HG03558 (cell line): ENCODE measurements at regions not wholly inside any gene's neighbourhood (a gene's known extent, or its start where the extent isn't known, plus 50 kb on each side); places are given as distances from the start of the nearest gene placed in this dataset.
"Not testable (repeated sequence)": the region's sequence is repeated elsewhere in the genome, so short reads cannot be mapped to it uniquely, and the experiment has no call there.

Experiments used
- ATAC-seq: cut with Tn5 transposase; IDR thresholded peaks from one replicate; pipeline ENCODE4 v1.9.1; 2021; ENCODE audit warnings: moderate number of reproducible peaks; ENCODE audit not compliant: unreplicated experiment; ENCODE audit errors: extremely low read depth

DNA sequence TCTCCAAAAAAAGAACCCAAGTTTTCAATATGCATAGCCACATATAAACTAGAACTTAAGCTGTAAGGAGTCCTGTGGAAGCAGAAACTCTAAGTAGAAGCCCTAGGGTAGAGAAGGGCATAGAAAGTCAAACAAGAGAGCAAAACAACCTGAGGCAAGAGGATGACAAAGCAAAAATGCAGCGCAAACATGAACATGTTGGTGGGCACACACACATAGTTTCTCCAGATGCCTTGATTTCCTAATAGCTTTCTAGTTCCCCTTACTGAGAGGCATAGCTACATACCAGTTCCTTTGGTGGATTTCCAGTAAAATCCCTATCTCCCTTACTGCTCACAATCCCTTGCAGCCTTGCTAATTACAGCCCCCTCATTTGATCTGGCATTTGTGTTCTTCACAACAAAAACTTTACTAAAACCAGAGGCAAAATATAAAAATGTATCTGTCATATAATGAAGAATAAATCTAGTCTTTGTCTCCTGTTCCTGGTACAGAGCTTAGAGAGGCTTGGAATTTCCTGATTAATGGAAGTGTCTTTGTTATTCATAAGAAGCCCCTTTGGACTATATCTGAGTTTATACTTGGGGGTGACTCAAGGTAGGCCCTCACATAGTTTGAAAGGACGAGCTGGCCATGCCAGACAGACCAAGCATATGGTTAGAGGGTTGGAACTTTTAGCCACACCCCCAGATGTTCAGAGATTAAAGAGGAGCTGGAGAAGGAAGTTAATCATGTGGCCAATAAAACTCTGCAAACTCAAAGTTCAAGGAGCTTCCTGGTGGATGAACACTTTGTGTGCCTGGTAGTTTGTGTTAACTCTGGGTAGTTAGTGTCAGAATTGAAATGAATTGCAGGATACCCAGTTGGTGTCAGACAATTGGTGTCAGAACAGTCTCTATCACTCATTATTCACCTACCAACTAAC lies 52.7 kb upstream of the ZCCHC13 start:
- no peak for ATAC-seq

DNA sequence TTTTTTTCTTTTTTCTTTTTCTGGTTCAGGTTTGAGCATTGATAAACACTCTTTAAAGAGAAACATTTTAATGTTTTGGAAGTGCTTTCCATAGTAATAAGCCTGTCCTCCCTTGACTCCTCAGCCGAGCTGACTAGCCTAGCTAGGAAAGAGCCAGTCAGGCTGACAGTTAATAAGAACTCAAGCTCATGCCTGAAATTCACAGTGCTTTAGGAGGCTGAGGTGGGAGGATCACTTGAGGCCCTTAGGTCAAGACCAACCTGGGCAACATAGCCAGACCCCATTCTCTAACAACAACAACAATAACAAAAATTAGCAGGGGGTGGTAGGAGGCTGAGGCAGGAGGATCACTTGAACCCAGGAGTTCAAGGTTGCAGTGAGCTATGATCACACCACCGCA lies 53.4 kb upstream of the ZCCHC13 start:
- ATAC-seq: no peak

DNA sequence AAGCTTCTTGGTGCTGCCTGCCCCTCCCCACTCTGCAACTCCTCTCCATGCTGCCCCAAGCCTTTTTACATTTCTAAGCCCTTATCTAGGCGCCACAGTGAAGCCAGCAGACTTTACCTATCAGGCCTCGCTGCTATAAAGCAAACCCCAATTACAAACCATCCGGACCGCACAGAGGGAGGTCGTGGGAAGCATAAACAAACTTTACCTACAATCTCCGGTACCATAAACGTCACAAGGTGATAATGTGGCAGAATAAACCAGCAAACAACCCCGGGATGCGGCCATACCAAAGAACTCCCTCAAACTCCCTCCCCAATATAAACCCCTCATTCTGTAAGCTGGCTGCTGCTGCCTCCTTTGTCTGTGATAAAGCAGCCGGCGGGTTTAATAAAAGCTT lies 54.0 kb upstream of the ZCCHC13 start:
- no peak for ATAC-seq

DNA sequence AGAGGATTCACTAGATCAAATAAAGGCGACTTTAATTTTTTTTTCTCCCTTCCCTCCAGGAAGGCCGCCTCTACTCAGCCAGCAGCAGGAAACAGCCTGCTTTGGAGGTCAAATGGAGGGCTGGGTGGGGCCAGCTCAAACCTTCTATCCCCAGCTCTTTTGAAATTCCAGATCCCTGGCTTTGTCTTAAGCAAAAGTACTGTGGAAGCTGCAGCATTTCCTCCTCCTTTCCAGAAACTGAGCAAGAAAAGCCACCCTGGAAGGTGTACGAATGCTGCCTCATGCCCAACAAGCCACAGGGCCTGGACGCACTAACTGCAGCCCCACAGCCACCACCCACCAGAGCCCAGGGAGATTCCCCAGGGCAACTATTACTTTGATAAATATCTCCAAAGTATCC lies 55.1 kb upstream of the ZCCHC13 start:
- ATAC-seq: no peak

DNA sequence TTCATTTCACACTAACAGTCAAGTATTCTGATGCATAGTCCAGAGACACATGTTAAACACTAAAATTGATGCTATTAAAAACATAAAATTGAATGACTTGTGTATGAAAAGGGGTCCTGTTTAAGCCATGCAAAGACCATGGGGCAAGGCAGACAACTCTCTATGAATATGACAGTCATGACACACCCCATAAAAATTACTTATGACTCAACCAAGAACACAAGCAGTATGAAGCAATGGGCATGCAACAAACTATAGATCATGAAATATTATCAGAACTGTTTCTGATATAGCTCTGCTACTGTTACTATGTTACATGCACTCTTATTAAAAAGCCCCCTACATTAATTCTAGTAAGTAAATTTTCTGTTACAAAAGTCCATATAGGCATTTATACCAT lies 57.5 kb upstream of the ZCCHC13 start:
- ATAC-seq: no peak

DNA sequence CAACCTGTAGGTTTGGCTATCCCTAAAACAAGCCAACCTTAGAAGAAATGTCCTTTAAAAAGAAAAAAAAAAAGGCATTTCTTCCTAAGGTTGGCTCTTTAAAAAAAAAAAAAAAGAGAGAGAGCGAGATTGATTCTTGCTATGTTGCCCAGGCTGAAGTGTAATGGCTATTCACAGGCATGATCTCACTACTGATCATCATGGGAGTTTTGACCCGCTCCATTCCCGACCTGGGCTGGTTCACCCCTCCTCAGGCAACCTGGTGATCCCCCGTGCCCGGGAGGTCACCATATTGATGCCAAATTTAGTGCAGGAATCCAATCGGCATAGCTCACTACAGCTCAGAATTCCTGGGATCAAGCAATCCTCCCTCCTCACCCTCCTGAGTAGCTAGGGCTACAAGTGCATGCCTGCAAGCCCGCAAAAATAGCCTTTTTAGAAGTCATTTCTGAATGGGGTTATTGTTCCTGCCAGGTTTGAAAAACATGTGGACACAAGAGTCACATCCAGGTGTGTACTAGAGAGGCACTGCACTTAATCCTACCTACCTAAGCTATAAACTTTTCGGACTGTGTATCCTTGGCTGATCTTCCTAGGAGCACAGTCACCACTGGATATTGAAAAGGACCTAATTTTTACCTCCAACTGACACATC lies 61.4 kb upstream of the ZCCHC13 start:
- no peak for ATAC-seq

DNA sequence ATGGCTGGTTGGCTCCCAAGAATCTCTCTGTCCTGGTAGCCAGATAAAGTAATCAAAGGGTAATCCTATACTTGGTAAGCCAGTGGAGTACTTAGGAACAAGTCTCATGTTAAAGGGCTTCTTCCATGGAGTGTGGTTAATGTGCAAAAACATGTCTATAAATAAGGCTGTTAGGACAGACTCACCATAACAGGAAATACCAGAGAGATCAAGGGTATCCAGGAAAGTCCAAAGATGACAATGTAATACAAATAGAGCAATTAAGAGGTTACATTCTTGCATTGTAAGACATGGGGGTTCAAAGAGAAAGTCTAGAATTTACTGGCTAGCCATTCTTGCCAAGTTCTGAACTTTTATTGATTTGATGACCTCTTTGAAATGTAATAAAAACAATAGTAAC lies 61.9 kb upstream of the ZCCHC13 start:
- ATAC-seq: no peak

DNA sequence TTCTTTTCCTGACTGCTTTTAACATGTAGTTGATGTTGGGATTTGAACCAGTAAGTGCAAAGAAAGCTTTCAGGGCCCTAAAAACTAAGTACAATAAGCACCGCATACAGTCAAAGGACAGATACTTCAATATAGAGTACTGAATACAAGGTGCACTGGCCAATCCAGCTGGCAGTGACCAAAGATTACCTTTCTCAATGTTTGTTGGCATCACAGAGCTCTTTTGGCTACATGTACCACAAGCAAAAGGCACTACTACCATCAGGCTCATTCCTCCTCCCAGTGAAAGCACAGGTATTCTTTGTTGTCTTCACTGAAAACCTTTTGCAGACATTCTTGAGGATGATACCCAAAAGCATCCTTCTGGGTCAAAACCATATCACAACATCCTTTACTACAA lies 65.2 kb upstream of the ZCCHC13 start:
- no peak for ATAC-seq

DNA sequence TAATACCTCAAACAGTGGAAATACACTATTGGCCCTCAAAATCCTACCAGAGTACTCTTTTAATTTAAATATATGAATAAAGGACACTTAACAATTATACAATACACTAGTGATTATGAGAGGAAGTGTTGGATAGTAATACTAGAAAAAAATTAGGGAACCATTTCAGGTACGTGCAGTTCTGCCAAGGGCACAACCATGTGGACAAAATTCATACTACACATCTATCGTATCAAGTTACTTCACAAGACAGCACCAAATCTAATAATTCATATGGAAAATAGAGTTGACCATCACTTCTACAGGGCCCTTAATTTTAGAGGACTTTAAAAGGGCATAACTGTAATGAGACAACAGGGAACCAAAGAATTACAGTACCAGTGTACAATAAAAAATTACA lies 69.2 kb upstream of the ZCCHC13 start:
- no peak for ATAC-seq

DNA sequence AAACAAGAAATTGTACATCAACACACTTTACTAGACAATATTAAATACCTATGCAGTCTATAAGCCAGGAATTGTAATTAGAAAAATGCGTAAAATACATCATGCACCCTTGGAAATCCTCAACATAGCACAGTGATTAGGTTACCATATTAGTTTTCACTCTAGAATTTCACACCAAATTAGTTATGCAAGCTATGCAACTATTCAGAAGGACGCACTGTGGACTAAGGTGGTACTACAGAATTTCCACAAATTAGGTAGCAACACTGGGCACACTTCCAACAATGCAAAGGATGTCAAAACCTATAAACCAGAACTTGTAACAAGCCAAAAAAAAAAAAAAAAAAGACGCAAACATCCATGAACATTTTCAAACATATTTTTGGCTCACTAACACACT lies 71.1 kb upstream of the ZCCHC13 start:
- ATAC-seq: no peak

DNA sequence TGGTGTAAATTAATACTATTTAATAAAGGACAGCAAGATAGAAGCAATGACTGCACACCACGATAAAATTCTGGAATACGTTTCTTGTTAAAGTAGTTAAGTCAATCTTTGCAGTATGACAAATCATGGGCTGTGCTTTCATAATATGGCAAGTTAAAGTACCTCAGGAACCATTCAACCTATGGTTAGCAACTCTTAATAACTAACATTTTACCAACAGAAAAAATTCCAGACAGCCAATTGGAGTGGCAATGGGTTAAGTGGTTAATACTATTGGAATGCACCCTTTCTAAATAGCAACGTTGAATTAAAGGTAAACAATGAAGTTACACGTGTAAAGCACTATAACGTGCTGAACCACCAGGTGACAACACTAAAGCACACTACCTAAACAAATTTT lies 72.4 kb upstream of the ZCCHC13 start:
- ATAC-seq: no peak

DNA sequence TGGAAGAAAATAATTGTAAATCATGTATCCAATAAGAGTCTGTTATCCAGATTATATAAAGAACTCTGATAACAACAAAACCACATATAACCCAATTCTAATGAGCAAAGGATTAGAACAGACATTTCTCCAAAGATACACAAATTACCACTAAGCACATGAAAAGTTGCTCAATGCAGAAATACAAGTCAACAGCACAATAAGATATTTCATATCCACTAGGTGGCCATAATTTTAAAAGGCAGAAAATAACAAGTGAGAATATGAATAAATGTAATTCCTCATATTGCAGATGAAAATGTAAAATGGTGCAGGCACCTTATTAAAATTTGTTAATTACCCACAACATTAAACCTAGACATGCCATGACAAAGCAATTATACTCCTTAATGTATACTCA lies 73.9 kb upstream of the ZCCHC13 start:
- ATAC-seq: no peak

DNA sequence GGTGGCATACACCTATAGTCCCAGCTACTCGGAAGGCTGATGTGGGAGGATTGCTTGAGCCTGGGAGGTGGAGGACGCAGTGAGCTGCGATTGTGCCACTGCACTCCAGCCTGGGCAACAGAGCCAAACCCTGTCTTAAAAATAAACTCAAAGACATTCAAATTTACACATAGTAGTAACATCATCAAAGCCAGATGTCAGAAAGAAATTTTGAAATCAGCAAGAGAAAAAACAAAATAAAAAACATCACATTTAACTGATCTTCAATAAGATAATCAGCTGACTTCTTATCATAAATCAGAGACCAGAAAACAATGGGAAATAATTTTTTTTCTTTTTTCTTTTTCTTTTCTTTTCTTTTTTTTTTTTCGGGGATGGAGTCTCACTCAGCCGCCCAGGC lies 78.9 kb upstream of the ZCCHC13 start:
- ATAC-seq: no peak

DNA sequence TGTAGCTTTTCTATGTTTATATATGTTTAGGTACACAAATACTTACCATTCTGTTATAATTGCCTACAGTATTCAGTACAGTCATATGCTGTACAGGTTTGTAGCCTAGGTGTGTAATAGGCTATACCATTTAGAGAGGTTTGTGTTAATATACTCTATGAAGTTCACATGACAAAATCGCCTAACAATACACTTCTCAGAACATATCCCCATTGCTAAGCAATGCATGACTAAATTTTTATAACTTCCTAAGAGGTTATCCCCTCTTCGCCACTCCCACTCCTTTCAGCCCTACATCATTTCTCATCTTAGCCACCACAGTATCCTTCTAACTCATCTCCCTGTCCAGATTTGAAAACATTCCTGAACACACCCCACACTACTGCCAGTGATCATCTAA lies 83.7 kb upstream of the ZCCHC13 start:
- no peak for ATAC-seq

DNA sequence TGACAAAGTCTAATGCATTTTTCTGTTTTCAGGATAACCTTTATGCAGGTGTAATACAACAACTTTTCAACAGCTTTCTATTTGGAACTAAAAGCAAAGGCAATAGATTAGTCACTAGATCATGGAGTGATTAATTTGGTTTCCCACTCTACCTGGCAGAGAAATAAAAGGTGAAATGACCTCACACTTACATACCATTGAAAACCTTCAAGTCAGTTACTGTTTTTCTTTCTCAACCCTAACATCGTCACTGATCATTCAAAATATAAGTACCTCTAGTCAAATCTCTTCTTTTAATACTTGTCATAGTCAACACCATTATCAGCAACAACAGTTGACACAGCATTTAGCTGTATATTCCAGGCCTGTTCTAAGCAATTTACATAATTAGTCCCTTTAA lies 85.1 kb upstream of the ZCCHC13 start:
- ATAC-seq: no peak

DNA sequence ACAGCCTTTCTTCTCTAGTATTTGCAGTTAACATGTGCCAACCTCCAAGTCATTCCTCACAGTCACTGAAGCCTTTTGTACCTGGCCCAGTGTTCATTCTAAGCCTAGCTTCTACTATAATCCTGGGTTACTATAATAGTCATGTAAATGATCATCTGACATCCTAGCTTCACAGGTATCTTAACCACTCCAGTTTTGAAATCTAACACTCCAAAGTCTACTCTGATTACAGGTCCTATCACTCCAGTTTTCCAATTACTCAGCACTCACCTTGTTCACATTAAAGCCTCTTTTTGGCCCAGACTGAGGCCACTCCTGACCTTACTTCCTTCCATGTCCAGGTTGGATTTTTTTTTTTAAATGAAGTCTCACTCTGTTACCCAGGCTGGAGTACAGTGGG lies 87.6 kb upstream of the ZCCHC13 start:
- ATAC-seq: no peak

DNA sequence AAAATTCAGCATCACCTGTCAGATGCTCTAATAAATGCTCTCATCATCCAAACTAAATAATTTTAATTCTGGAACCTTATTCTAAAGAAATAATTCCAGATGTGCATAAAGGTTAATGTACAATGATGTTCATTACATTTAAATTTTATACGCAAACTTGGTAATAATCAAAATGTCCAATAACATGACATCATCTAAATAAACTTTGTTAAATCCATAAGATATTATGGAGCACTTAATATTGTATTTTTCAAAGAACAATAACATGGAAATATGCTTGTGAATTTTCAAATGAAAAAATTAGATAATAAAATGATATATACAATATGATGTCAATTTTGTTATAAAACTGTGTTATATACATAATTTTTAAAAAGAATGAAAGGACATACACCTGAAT lies 92.1 kb upstream of the ZCCHC13 start:
- no peak for ATAC-seq

DNA sequence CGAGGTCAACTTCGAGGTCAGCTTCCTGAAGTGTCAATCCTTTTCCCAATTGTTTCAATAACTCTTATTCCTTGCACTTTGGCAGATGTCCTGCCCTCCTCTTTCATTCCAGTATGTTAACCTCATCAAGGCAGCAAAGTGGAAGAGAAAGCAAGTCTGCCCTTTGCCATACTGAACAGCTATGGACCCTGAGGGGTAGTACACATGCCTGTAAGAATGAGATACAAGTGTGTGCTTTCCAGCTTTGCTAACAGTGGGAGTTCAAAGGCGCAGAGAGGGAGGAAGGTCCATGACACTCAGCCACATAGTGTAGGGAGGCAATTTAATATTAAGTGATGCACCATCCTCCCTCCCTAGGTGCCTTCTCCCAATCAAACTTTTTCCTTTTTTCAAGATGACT lies 96.4 kb upstream of the ZCCHC13 start:
- no peak for ATAC-seq

DNA sequence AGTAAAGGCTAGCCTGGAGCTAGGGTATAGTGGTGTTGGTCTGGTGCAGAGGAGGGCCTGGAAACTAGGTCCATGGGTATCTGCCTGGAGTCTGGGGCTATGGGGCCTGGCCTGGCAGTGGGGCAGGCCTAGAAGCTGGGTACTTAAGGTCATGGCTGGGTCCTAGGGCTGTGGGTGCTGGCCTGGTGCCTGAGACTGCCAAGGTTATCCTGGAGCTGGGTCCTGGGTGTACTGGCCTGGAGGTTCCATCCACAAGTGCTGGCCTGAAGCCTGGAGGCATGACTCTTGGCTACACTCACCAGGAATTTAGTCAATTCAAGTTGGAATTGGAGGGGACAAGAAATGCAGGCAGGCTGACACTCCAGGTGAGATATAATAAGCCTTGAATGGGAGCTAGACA lies 108.4 kb upstream of the ZCCHC13 start:
- ATAC-seq: no peak

DNA sequence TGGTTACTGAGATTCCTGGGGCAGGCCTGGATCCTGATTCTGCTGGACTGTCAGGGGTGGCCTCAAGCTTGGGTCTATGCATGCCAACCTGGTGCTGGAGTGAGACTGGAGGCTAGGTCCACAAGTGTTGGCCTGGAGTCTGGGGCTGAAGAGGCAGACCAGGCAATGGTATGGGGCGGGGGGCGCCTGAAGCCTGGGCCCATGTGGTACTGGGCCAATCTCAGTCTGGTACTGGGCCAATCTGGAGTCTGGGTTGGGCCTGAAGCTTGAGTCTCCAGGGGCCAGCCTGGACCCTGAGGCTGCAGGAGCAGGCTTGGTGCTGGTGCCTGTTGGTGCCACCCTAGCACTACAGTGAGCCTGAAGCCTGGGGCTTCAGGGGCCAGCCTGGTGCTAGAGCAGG lies 108.9 kb upstream of the ZCCHC13 start:
- ATAC-seq: no peak

DNA sequence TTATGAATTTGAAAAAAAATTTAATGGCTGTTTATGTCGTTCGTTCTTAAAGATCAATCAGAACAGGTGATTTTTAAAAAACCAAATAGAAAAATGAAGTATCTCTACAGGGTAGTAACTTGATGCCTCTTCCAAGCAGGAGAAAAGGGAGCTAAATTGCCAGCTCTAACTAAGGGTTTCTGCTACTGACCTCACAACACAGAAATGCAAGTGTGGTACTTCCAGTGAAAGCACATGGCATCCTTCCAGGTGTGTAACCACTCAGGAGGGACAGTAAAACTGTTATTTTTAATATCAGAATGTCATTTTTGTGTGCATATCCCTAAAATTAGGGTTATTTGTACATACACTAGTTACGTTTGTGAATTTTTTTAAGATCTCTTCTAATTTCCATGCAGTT lies 116.8 kb upstream of the ZCCHC13 start:
- ATAC-seq: no peak

DNA sequence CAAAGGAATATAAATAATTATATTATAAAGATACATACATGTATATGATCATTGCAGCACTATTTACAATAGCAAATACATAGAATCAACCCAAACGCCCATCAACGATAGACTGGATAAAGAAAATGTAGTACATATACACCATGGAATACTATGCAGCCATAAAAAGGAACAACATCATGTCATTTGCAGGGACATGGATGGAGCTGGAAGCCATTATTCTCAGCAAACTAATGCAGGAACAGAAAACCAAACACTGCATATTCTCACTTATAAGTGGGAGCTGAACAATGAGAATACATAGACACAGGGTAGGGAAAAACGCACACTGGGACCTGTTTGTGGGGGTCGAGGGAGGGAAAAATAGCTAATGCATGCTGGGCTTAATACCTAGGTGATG lies 120.9 kb upstream of the ZCCHC13 start:
- ATAC-seq: not testable (repeated sequence)
